CD4-positive, alpha-beta T cell treated with Interferon alpha-2 for 1 hour (primary cell): ENCODE measurements at regions not wholly inside any gene's neighbourhood (a gene's known extent, or its start where the extent isn't known, plus 50 kb on each side); places are given as distances from the start of the nearest gene placed in this dataset.
"Not testable (repeated sequence)": the region's sequence is repeated elsewhere in the genome, so short reads cannot be mapped to it uniquely, and the experiment has no call there.

Experiments
- DNase-seq, 2 donors: peaks; one replicate each; pipeline ENCODE4 v3.0.0-alpha.2; 2020 to 2022

DNA sequence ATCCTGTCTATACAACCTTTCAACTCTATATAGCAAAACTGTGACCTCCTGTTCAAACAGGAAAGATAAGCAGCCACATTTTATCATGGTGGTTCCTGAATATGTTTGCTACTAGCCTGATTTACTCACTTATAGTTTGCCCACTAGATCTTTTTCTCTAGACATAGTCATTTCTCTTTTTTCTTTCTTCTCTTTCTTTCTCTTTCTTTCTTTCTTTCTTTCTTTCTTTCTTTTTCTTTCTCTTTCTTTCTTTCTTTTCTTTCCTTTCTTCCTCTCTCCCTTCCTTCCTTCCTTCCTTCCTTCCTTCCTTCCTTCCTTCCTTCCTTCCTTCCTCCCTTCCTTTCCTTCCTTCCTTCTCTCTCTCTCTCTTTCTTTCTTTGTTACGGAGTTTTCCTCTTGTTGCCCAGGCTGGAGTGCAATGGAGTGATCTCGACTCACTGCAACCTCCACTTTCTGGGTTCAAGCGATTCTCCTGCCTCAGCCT is 142.0 kb upstream of the TBL1XR1 start:
- DNase-seq: not testable (repeated sequence)

DNA sequence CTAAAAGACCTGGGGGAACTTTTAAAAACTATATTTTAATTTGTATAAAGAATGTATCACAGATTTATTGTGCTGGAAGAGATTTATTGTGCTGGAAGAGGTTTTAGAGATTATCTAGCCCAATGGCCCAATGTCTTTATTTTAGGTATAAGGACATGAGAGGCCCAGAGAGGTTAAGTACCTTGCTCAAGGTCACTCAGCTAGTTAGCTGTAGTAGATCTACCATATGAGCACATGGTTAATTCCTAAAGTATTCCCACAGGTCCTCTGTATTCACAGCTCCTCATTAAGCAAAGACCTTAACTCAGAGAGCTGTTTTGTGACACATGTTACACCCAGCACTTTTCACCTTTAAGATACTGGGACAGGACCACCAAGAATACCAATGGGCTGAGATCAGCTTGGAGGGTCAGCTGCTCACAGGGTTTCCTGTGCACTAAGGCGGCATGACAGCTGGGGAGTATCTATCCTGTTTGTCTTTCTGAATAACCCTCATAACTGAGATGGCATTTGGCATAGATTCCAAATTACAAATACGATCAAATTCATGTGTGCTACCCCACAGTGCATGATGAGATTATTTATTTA is 143.1 kb upstream of the TBL1XR1 start:
- no peak for DNase-seq

DNA sequence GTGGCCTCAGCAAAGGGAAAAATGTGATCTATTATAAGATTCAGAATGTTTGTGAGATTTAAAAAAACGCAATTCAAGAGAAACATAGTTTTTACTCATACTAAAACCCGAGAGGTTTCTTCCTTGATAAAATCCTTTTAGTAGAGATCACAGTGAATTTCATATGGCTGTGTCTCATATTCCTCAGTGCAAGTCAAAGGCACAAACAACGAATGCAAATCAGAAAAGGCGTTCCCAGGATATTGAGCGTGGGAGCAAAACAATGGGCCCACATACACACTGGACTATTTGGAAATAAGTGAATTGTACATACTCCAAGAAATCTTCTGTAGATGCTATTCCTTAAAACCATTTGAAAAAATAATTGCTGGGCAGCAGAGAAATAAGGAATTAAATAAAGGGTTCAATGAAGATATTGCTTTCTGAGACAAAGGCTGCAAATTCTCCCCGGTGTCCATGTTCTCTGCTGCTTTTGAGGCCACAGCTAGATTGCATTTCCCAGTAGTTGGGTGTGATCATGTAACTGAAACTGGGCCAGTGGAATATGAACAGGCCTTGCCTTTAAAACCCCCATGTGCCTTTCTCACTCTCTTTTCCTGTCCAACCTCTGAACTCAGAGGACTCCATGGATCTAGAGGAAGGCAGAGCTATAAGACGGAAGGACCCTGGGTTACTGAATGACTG is 144.6 kb upstream of the TBL1XR1 start:
- DNase-seq: no peak

DNA sequence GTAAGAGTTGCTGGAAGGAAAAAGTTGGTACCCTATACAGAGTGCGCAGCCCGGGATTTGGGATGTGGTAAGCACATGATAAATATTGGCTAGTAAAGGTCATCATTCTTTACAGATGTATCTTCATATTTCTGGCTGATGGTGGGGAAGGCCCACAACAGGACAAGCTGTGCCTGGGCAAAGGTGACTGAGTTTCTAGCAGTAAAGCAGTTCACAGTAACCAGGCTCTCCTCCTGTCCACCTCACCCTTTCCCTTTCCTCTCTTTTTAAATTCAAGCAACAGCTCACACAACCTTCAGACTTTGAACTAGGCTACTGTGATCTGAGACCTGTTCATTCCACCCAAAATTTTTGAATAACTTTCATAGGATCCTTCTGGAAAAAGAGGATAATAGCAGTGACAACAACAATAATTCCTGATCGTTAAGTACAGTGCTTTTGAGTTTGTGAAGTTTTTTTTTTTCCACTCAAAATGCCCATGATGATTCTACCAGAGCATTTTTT is 145.9 kb upstream of the TBL1XR1 start:
- no peak for DNase-seq

DNA sequence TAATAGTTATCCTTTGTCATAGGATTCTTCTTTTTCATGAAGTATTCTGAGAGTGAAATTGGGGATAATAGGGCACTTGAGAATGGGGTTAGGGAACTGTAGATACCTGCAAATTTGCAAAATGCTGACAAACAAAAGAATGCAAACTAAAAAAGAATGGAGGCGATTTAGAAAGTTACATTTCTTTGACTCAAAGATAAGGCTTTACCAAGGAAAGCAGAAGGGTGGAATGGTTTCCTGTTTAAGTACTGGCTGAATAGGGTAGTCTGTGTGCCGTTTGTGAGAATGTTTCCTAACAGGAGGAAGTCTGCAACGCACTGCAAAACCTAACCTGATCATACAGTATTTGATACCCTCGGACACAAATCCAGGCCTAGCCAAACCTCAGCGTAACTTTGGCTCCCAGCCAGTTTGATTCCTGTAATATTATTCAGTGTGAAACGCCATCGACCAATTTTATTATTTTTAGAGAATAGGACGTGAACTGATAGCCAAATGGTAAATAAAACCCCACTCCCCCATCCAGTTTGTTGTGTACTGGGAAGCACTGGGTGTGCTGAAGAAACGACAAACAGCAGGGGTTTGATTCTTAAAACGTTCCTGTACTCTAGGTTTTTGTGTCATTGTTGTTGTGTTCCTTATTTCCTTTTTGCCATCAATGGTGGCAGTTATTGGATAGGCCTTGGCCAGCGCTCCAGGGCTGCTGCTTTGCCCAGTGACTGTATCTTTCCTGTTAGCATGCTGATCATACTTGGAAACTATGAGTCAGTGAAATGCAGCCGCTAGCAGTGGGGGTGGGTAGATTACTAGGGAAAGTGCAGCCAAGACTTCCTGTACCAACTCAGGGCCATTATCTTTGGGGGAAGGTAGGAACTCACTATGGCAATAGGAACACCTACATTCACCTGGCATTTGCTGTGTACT is 148.0 kb upstream of the TBL1XR1 start:
- DNase-seq: peak; percentile 57 to 64

DNA sequence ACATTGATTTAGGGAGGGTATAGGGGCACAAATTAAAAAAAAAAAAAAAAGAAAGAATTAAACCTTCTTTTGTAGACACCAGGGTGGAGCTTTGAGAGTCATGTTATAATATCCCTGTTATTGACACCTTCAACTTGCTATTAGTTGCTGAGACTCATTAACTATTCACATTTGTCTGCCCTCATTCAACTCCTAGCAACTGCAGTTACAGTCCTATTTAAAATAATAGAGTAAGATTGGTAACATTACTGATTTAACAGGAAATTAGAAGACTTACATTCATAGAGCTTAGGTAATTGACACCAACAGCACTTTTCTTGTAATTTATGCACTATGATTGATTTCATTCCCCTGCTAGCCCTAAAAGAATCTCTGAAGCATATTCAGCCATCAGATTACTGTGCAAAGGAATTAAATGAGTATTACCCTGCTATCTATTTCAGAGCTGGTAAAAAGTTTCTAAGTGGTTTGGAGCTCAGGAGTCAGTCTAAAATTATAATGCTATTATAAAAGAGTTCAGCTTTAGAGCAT is 148.8 kb upstream of the TBL1XR1 start:
- no peak for DNase-seq

DNA sequence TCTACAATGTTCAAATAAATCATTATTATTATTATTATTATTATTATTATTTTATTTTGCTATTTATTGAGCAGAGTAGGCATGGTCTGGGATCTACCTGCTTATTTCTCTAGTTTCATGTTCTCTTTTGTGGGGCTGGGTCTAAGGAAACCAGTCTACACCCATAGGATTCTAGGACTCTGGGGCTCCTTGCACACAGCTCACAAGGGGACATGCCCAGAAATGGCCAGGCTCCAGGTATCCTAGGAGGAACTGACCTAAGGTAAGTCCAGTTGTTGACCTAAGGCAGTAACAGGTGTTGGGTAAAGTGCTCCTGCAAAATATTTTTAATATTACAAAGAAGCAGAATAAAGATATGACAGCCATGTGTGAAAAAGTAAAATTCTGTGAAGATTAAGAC is 149.6 kb upstream of the TBL1XR1 start:
- DNase-seq: no peak

DNA sequence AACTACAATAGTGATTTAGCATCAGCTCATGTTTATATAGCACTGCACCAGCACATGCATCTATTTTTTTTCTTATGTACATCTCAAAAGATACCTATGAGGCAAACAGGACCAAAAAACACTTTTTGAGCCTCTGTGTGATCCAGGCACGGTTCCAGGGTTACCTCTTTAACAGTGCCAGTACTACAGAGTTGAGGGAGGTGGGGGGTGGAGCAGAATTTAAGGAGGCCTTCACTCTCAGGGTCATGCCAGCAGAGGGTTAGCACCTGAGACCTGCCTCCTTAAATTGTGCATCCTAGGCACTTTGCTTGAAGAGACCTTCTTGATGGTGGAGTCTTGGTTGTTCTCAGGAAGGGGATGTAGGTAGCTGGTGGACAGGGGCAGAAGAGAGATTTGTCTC is 150.3 kb upstream of the TBL1XR1 start:
- no peak for DNase-seq

DNA sequence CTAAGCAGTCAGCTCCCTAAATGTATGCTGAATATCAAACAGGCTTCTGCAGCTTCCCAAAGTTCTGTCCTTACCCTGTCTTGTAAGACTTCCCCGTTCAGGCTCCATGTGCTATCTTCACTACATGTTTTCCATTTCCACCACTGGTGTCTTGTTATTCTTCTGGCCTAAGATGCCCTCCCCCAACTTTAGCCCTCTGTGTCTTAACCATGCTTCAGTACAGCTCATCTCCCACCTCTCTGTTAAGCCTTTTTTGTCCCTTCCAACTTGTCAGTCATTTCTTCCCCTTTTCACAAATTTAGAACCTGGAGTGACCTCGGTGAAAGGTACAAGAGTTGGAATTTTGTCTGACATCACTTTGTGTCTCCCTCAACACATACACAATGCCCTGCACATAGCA is 151.7 kb upstream of the TBL1XR1 start:
- DNase-seq: no peak

DNA sequence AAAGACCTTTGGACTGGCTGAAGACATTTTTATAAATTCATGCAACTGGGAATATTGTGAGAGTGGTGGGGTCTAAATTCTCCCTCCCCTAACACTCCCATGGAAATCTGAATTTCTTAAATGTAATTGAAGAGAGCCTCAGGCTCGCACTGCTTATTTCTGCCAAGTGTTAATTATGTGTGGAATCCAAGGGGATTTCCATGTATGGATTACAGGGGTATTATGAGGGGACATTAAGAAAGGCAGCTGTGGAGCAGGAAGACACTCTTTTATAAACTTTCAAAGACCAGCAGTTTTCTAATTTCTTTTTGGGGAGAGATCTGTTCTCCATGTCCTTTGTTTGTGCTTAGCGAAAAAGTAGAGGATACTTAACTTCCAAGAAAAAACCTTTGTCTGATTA is 152.1 kb upstream of the TBL1XR1 start:
- no peak for DNase-seq

DNA sequence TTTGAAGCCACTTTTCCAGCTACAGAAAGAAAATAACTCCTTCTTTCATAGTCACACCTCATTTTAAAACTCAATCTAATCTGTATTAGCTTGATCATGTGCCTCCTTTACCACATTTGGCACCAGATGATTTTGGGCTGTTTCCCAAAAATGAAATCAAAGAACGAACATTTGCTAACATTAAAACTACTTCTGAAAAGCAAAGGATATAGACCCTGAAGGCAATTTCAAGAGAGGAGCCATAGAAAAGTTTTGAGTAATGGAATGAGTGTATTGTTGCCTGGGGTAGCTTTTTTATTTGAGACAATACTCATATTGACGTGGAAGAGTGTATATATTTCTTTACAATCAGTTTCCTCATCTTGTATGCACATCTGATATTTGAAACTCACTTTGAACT is 152.8 kb upstream of the TBL1XR1 start:
- DNase-seq: no peak

DNA sequence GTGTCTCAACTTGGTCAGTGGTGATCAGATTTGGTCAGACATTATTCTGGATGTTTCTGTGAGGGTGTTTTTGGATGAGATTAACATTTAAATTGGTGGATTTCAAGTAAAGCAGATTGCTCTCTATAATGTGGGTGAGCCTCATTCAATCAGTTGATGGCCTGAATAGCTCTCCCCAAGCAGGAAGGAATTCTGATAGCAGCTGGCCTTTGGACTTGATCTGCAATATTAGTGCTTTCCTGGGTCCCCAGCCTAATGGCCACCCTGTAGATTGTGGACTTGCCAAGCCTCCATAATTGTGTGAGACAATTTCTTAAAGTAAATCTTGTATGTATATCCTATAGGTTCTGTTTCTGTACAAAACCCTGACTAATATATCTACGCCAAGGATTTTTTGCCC is 153.9 kb upstream of the TBL1XR1 start:
- no peak for DNase-seq

DNA sequence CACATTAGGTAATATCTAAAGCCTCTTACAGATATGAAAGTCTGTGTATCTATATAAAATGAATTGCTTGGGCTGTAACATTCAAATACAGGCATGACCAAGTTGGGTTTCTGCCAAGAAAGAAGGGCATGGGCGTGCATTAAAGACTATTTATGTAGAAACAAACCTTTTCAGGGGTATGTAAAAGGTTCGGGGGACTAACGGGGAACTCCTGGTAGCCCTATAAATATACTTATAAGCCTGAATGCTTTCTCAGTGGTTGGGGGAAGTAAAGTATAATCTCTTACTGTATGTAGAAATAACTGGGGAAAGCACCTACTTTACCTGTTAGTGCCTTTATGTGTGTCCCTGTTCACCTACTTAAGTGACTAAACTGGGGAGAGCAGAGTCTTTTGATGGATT is 154.5 kb upstream of the TBL1XR1 start:
- DNase-seq: no peak

DNA sequence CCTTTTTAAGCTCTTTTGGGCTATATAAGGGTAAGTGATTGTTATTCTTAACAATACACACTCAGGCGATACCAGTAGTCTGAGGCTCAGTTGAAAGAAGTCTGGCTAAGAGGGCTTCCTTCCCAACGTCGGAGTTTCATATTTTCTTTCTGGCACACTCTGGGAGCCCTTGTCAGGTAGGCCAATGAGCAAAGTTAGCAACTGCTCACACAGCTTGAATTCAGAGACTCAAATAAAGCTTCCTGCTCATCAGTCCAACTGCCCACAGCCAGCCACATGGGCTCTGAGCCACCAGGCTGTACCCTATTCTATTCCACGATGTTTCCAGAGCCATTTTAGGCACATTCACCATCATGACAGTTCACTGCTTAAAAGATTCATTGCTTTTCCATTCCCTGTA is 155.1 kb upstream of the TBL1XR1 start:
- DNase-seq: no peak

DNA sequence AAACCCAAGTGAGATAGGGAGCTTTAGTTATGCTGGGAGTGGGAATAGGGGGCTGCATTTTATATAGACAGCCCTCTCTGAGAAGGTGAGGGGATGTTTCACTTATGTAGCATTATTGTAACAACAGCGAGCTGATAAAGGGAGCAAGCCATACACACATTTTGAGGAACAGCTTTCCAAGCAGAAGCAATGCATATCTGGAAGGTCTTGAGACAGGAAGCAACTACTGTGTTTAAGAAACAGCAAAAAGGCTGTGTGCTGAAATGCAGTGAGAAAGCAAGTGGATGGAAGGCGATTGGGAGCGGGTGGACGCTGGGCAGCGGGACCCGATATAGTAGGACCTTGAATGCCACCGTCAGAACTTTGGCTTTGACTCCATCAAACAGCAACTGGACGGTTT is 155.9 kb upstream of the TBL1XR1 start:
- DNase-seq: no peak

DNA sequence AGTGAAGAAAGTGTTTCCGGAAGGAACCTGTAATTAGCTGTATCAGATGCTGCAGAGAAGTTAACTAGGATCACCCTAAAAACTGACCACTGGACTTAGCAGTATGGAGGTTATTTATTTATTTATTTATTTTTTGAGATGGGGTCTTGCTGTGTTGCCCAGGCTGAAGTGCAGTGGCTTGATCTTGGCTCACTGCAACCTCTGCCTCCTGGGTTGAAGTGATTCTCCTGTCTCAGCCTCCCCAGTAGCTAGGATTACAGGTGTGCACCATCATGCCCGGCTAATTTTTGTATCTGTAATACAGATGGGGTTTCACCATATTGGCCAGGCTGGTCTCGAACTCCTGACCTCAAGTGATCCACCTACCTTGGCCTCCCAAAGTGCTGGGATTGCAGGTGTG is 156.6 kb upstream of the TBL1XR1 start:
- DNase-seq: not testable (repeated sequence)

DNA sequence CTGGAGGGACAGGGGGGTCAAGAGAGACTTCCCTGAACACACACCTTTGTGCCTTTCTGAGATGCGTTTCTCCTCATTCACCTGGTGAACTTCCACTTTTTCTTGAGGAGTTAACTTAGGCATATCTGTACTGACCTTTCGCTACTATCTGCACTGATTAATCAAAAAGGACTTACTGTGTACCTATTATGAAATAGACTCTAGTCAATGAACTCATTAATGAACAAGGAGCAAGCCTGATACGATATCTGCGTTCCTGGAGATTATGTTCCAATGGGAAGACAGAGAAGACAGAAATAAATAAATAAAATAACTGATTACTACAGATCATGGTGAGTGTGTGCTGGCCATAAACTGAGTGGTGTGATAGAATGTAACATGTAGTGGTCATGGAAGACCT is 157.2 kb upstream of the TBL1XR1 start:
- DNase-seq: no peak

DNA sequence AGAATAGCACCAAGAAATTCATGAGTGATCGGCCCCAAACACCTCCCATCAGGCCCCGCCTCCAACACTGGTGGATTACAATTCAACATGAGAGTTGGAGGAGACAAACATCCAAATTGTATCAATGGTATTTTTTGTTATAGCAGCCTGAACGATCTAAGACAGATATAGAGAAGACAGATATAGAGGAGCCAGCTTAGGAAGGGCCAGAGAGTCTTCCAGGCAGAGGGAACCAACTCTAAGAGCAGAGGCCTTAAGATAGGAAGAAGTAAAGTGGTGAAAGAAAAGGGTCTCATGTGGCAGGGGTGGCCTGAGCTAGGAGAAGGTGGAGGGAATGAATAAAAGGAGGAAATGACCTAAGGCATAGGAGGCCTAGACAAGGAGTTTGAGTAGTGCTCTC is 158.8 kb upstream of the TBL1XR1 start:
- DNase-seq: no peak

DNA sequence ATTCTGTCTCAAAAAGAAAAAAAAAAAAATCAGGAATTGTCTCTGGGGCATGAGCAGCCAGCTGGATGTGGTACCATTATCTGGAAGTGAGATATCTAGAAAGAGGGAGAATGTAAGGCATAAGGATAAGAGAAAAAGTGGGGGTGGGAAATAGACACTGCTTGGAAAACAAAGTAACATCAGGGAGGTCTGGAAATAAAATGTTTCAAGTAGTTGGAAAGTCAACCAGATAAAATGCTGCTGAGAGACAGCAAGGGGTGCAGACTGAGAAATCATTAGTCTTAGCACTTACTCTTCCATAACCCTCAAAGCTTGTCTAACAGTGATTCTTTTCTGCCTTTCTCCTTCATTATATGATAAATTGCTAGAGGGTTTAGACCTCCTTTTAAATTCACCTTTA is 159.7 kb upstream of the TBL1XR1 start:
- DNase-seq: no peak

DNA sequence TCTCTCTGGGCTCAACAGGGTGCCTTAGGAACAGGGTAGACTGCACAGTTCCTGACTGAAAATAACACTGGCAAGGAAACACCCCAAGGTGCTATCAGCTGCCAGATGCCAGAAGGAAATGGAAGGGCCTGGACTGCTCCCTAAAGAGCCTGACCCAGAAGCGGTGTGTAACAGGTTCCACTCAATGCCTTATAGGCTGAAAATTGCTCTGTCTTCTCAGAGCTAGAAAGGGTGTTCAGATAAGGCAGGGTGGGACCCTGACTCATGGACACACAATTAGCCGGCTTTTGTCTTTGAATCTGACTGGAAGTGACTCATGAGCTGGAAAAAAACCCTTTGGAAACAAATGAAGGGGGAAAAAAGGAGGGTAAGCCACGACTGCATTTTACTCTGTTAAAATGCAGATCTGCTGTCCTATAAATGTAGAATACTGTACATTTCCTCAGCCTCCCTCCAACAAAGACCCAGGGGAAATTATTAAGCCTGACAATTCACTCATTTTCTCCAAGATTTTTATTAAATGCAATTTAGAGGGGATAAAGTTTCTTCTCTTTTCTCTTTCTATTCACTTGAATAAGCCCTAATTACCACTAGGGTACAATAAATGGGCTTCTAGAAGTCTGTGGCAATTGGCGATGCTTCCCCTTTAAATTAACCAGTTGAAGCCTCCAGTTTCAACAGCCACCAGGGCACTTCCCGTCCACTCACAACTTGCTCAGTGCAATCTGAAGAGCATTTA is 160.2 kb upstream of the TBL1XR1 start:
- peak in 1 of 2 donors; percentile 25 for DNase-seq

DNA sequence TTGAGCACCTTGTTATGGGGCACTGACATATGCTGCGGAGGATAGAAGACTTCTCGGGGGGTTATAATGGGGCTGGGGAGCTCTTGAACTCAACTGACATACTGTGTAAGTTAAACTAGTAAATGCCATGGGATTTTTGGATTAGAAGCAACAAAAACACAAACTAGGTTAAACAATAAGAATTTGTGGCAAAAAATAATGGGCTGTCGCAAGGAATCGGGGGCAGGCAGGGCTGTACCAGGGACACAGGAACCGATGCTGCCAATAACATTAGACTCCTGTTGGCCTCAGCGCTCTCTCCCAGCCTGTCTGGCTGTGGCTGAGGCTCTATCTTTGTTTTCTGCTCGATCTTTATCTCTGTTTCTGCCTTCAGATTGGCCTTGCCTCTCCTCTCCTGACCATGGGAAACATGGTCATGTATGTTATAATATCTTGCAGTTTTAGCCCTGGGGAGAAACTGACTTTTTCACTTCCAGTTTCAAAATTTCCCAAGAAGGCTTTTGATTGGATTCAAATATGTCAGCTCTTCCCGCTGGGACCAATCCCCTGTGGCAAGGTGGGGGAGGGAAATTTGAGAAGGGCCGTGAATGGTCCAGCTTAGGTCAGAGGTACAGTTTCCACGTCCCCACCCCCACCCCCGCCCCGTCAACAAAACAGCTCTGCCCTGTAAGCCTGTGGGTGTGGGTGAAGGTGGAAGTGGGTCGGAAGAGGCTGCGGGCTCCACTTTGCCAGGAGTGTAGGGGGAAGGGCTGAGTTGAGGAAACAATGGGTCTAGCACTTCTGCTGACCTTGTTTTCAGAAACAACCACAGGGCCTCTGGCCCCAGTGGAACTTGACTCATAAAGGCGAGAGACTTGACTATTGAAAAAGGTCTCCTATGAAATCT is 161.1 kb upstream of the TBL1XR1 start:
- DNase-seq: peak; percentile 80 to 81
